Activated CD4-positive, alpha-beta T cell treated with anti-CD3 and anti-CD28 coated beads, Interleukin-2, amount 10 ng/mL, durations not matched to agents 7 days and 5 days (primary cell): ENCODE measurements at regions not wholly inside any gene's neighbourhood (a gene's known extent, or its start where the extent isn't known, plus 50 kb on each side); places are given as distances from the start of the nearest gene placed in this dataset.

Experiments used
- CTCF ChIA-PET: fragments of 350-600 bp; sonication (Branson Sonifier 250); formaldehyde crosslinking; loops from one replicate; lab custom pipeline; 2021; ENCODE audit warnings: antibody characterized with exemption; lab: Charles Lee
- POLR2A ChIA-PET: fragments of 350-600 bp; sonication (Branson Sonifier 250); formaldehyde crosslinking; loops from one replicate; lab custom pipeline; 2021; ENCODE audit warnings: antibody characterized with exemption; lab: Charles Lee
- DNase-seq: peaks from one replicate; pipeline ENCODE4 v3.0.0-alpha.2; 2020
- H3K27ac Mint-ChIP-seq: one replicate; pipeline ENCODE4 v1.8.0; 2021; ENCODE audit warnings: mild to moderate bottlenecking, moderate library complexity, mixed read lengths
- H3K27me3 Mint-ChIP-seq: one replicate; pipeline ENCODE4 v1.8.0; 2021; ENCODE audit warnings: mixed read lengths
- H3K36me3 Mint-ChIP-seq: one replicate; pipeline ENCODE4 v1.8.0; 2021; ENCODE audit warnings: low read depth, mixed read lengths
- H3K4me1 Mint-ChIP-seq: one replicate; pipeline ENCODE4 v1.8.0; 2021; ENCODE audit warnings: mixed read lengths
- H3K4me3 Mint-ChIP-seq: one replicate; pipeline ENCODE4 v1.8.0; 2021; ENCODE audit warnings: mild to moderate bottlenecking, moderate library complexity, mixed read lengths
- H3K9me3 Mint-ChIP-seq: one replicate; pipeline ENCODE4 v1.8.0; 2021; ENCODE audit warnings: mixed read lengths

GRCh38 chr3:99534951-99535704 lies 103.3 kb upstream of the COL8A1 start:
- ChIA-PET CTCF (interaction anchor here (0.7 kb wide), 1 partner anchor 940 kb away, joined by 3 read pairs; no protein-coding TSS in a partner anchor), POLR2A (no interaction called here)
- Mint-ChIP-seq H3K36me3 (no peaks in the 10 kb centered on the region), H3K27ac (no peak overlapping the region), H3K27me3 (peaks cover 1% of the 10 kb centered on the region), H3K4me1 (no peaks in the 10 kb centered on the region), H3K4me3 (no peak overlapping the region), H3K9me3 (no peaks in the 10 kb centered on the region)
- DNase-seq = no peak

GRCh38 chr3:99532246-99532645 lies 106.1 kb upstream of the COL8A1 start:
- DNase-seq = no peak
- Mint-ChIP-seq H3K27me3 (peaks cover 1% of the 10 kb centered on the region), H3K4me3 (no peak overlapping the region), H3K36me3 (no peaks in the 10 kb centered on the region), H3K4me1 (no peaks in the 10 kb centered on the region), H3K27ac (no peak overlapping the region), H3K9me3 (no peaks in the 10 kb centered on the region)
- ChIA-PET POLR2A (no interaction called here), CTCF (no interaction called here)

- Mint-ChIP-seq H3K9me3 (no peaks in the 10 kb centered on the region), H3K4me3 (no peak overlapping the region), H3K36me3 (no peaks in the 10 kb centered on the region), H3K4me1 (no peaks in the 10 kb centered on the region), H3K27ac (no peak overlapping the region), H3K27me3 (peaks cover 1% of the 10 kb centered on the region)
- ChIA-PET CTCF (no interaction called here), POLR2A (no interaction called here)
- DNase-seq = no peak
These were observed 109.1 kb upstream of the COL8A1 start for GRCh38 chr3:99529265-99529664.

GRCh38 chr3:99526921-99527320 lies 111.5 kb upstream of the COL8A1 start:
- H3K4me1 Mint-ChIP-seq = no peaks in the 10 kb centered on the region
- H3K4me3 Mint-ChIP-seq = no peak overlapping the region
- H3K27me3 Mint-ChIP-seq = no peaks in the 10 kb centered on the region
- H3K27ac Mint-ChIP-seq = no peak overlapping the region
- DNase-seq = no peak
- H3K9me3 Mint-ChIP-seq = no peaks in the 10 kb centered on the region
- CTCF ChIA-PET = interaction anchor here (1.1 kb wide), 1 partner anchor 22 kb away, joined by 4 read pairs; no protein-coding TSS in a partner anchor
- H3K36me3 Mint-ChIP-seq = no peaks in the 10 kb centered on the region
- POLR2A ChIA-PET = no interaction called here

DNA sequence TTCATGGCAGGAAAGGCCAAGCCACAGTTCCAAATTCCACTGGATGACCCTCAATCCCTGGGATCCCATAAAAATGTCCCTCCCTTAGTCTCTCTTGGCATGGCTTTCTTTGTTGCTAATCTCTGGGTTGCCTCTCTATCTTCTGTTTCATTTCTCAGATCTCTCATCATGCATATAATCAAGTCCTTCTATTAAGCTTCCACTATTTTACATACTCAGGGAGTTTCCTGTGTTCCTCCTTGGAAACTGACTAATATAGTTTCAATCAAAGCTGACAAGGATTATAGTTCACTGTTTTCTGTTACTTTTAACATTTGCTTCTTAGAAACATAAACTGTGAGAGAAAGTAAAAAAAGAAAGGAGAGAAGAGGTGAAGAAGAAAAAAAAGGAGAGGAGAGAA lies 113.8 kb upstream of the COL8A1 start:
- no peaks in the 10 kb centered on the region for H3K27me3 Mint-ChIP-seq
- ChIA-PET CTCF (no interaction called here), POLR2A (no interaction called here)
- H3K36me3 Mint-ChIP-seq = no peaks in the 10 kb centered on the region
- H3K27ac Mint-ChIP-seq = no peak overlapping the region
- H3K4me3 Mint-ChIP-seq = no peak overlapping the region
- H3K9me3 Mint-ChIP-seq = no peaks in the 10 kb centered on the region
- no peaks in the 10 kb centered on the region for H3K4me1 Mint-ChIP-seq
- no peak for DNase-seq

- ChIA-PET CTCF (no interaction called here), POLR2A (no interaction called here)
- no peak overlapping the region for H3K27ac Mint-ChIP-seq
- no peak for DNase-seq
- no peaks in the 10 kb centered on the region for H3K27me3 Mint-ChIP-seq
- no peaks in the 10 kb centered on the region for H3K9me3 Mint-ChIP-seq
- H3K36me3 Mint-ChIP-seq = no peaks in the 10 kb centered on the region
- no peak overlapping the region for H3K4me3 Mint-ChIP-seq
- no peaks in the 10 kb centered on the region for H3K4me1 Mint-ChIP-seq
These were observed 114.8 kb upstream of the COL8A1 start for GRCh38 chr3:99523431-99524127.

GRCh38 chr3:99522147-99522546 lies 116.2 kb upstream of the COL8A1 start:
- H3K27ac Mint-ChIP-seq = no peak overlapping the region
- no peaks in the 10 kb centered on the region for H3K27me3 Mint-ChIP-seq
- CTCF ChIA-PET = no interaction called here
- no peak overlapping the region for H3K4me3 Mint-ChIP-seq
- no peak for DNase-seq
- H3K36me3 Mint-ChIP-seq = no peaks in the 10 kb centered on the region
- H3K4me1 Mint-ChIP-seq = no peaks in the 10 kb centered on the region
- H3K9me3 Mint-ChIP-seq = no peaks in the 10 kb centered on the region
- POLR2A ChIA-PET = no interaction called here

- Mint-ChIP-seq H3K4me1 (no peaks in the 10 kb centered on the region), H3K27ac (no peak overlapping the region), H3K9me3 (no peaks in the 10 kb centered on the region), H3K4me3 (no peak overlapping the region), H3K36me3 (no peaks in the 10 kb centered on the region), H3K27me3 (no peaks in the 10 kb centered on the region)
- POLR2A ChIA-PET = no interaction called here
- no peak for DNase-seq
- CTCF ChIA-PET = no interaction called here
These were observed 116.8 kb upstream of the COL8A1 start for GRCh38 chr3:99521551-99521950.

DNA sequence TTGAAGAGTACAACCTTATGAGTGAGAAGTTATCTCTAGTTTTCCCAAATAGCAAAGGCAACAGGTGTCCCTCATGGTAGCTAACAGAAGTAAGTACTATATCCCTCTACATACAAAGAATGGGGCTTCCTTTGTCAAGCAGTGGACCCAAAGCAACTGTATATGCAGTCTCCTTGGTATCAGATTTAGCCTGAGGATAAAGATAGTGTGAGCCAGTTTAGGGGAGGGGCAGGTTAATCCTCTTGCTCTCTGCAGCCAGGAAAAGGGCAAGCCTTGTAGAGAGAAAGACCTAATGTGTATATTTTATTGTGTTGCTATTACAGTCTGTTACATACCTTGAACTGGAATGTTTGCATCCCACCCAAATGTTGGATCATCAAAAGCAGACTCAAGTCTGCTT lies 117.9 kb upstream of the COL8A1 start:
- H3K36me3 Mint-ChIP-seq = no peaks in the 10 kb centered on the region
- DNase-seq = no peak
- no peaks in the 10 kb centered on the region for H3K9me3 Mint-ChIP-seq
- H3K4me1 Mint-ChIP-seq = no peaks in the 10 kb centered on the region
- H3K27me3 Mint-ChIP-seq = no peaks in the 10 kb centered on the region
- ChIA-PET CTCF (no interaction called here), POLR2A (no interaction called here)
- no peak overlapping the region for H3K27ac Mint-ChIP-seq
- no peak overlapping the region for H3K4me3 Mint-ChIP-seq

GRCh38 chr3:99516936-99517335 lies 121.5 kb upstream of the COL8A1 start:
- H3K27me3 Mint-ChIP-seq = no peaks in the 10 kb centered on the region
- no peak overlapping the region for H3K4me3 Mint-ChIP-seq
- H3K9me3 Mint-ChIP-seq = no peaks in the 10 kb centered on the region
- H3K36me3 Mint-ChIP-seq = no peaks in the 10 kb centered on the region
- no peak overlapping the region for H3K27ac Mint-ChIP-seq
- no peak for DNase-seq
- ChIA-PET POLR2A (no interaction called here), CTCF (no interaction called here)
- no peaks in the 10 kb centered on the region for H3K4me1 Mint-ChIP-seq

DNA sequence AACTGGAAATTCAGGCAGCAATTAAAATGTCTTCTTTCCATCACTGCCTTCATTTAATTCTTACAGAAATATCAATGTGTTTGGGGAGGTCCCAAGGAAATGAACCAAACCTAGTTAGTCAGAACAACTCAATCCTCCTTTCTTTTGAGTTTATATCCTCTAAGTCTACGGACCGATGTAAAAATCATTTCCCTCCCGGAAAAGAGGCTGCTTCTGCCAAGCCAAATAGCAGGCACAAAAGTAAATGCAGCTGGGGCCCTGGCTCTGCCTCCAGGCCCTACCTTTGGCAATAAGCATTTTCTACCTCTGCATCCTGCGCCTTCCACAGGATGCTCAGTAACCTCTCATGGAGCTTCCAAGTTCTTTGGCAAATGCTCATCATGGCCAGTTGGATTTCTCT lies 122.5 kb upstream of the COL8A1 start:
- no peak overlapping the region for H3K4me3 Mint-ChIP-seq
- H3K36me3 Mint-ChIP-seq = no peaks in the 10 kb centered on the region
- H3K4me1 Mint-ChIP-seq = no peaks in the 10 kb centered on the region
- H3K27me3 Mint-ChIP-seq = no peaks in the 10 kb centered on the region
- DNase-seq = no peak
- ChIA-PET POLR2A (no interaction called here), CTCF (no interaction called here)
- H3K27ac Mint-ChIP-seq = no peak overlapping the region
- H3K9me3 Mint-ChIP-seq = no peaks in the 10 kb centered on the region

DNA sequence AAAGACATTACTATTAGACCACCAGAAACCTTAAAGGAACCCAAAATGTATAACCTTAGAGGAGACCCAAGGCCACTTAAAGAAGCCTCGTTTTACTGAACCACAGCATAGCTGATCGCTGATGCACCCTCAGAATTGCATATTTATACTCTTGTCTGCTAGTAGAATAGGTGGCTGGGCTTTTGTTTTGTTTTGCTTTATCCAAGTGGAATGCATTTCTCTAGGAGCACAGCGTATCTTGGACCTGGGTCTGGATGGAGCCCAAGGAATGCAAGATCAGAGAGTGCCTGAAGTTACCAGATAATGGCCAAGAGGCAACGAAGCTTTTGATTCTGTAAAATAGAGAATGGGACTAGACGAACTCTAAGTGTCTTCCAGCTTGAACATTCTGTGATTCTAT lies 129.2 kb upstream of the COL8A1 start:
- H3K9me3 Mint-ChIP-seq = no peaks in the 10 kb centered on the region
- H3K4me1 Mint-ChIP-seq = no peaks in the 10 kb centered on the region
- ChIA-PET POLR2A (no interaction called here), CTCF (no interaction called here)
- no peak overlapping the region for H3K27ac Mint-ChIP-seq
- no peak overlapping the region for H3K4me3 Mint-ChIP-seq
- DNase-seq = no peak
- H3K27me3 Mint-ChIP-seq = no peaks in the 10 kb centered on the region
- H3K36me3 Mint-ChIP-seq = no peaks in the 10 kb centered on the region

- Mint-ChIP-seq H3K27ac (no peak overlapping the region), H3K4me3 (no peak overlapping the region), H3K27me3 (no peaks in the 10 kb centered on the region), H3K9me3 (no peaks in the 10 kb centered on the region), H3K36me3 (no peaks in the 10 kb centered on the region), H3K4me1 (no peaks in the 10 kb centered on the region)
- POLR2A ChIA-PET = no interaction called here
- CTCF ChIA-PET = no interaction called here
- no peak for DNase-seq
These were observed 130.2 kb upstream of the COL8A1 start for GRCh38 chr3:99508191-99508590.
